Gastroesophageal sphincter (tissue), 3 donors: ENCODE measurements at regions not wholly inside any gene's neighbourhood (a gene's known extent, or its start where the extent isn't known, plus 50 kb on each side); places are given as distances from the start of the nearest gene placed in this dataset.
"Not testable (repeated sequence)": the region's sequence is repeated elsewhere in the genome, so short reads cannot be mapped to it uniquely, and the experiment has no call there.

Experiments
- EP300 ChIP-seq: sonication (generic); formaldehyde crosslinking; IDR thresholded peaks from one replicate; pipeline ENCODE4 v1.6.1; 2017; ENCODE audit warnings: antibody characterized with exemption, mild to moderate bottlenecking
- POLR2A ChIP-seq, 2 donors: fragments of 450-650 bp; IDR thresholded peaks; one replicate each; pipeline ENCODE4 v1.6.1; 2017; ENCODE audit warnings: antibody characterized with exemption in 2 of 2, mild to moderate bottlenecking in 2 of 2, moderate library complexity in 1 of 2
- TF ChIP-seq, protein P1 (sequence below), 4 experiments: fragments of 200-600 bp in 2 of 4; fragments of 450-650 bp in 2 of 4; sonication (generic) in 1 of 4; IDR thresholded peaks; one replicate each; pipeline ENCODE4 v1.5.1; 2017 to 2019; ENCODE audit warnings: antibody characterized with exemption in 4 of 4, mild to moderate bottlenecking in 2 of 4, moderate library complexity in 2 of 4

GRCh38 chr16:31975826-31976419 lies 102.3 kb downstream of the ZNF267 start:
- TF ChIP-seq, protein P1, sequence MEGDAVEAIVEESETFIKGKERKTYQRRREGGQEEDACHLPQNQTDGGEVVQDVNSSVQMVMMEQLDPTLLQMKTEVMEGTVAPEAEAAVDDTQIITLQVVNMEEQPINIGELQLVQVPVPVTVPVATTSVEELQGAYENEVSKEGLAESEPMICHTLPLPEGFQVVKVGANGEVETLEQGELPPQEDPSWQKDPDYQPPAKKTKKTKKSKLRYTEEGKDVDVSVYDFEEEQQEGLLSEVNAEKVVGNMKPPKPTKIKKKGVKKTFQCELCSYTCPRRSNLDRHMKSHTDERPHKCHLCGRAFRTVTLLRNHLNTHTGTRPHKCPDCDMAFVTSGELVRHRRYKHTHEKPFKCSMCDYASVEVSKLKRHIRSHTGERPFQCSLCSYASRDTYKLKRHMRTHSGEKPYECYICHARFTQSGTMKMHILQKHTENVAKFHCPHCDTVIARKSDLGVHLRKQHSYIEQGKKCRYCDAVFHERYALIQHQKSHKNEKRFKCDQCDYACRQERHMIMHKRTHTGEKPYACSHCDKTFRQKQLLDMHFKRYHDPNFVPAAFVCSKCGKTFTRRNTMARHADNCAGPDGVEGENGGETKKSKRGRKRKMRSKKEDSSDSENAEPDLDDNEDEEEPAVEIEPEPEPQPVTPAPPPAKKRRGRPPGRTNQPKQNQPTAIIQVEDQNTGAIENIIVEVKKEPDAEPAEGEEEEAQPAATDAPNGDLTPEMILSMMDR (IDR thresholded peaks at IDR 0.05) = not testable (repeated sequence)
- not testable (repeated sequence) for TF ChIP-seq POLR2A (IDR thresholded peaks at IDR 0.05); EP300
